GM23248 (cell line): ENCODE measurements at regions not wholly inside any gene's neighbourhood (a gene's known extent, or its start where the extent isn't known, plus 50 kb on each side); places are given as distances from the start of the nearest gene placed in this dataset.

Source experiments
- DNase-seq: peaks from one replicate; pipeline ENCODE4 v3.0.0-alpha.2; 2015
- H2AFZ ChIP-seq: fragments of 200-600 bp; sonication (generic); 2 replicates; pipeline ENCODE4 v1.6.1; 2016; ENCODE audit warnings: antibody characterized with exemption
- H3F3A ChIP-seq: fragments of 200-600 bp; sonication (generic); 2 replicates; pipeline ENCODE4 v1.6.1; 2016; ENCODE audit warnings: mild to moderate bottlenecking, antibody characterized with exemption, mixed run types; ENCODE audit not compliant: insufficient read depth
- H3K27ac ChIP-seq: fragments of 200-600 bp; sonication (generic); 2 replicates; pipeline ENCODE4 v1.5.1; 2016; ENCODE audit warnings: mild to moderate bottlenecking
- H3K27me3 ChIP-seq: fragments of 200-600 bp; sonication (generic); replicated peaks from 2 replicates; pipeline ENCODE4 v1.6.1; 2016; ENCODE audit warnings: mild to moderate bottlenecking; ENCODE audit not compliant: insufficient read depth
- H3K36me3 ChIP-seq: fragments of 200-600 bp; sonication (generic); 2 replicates; pipeline ENCODE4 v1.6.1; 2016; ENCODE audit warnings: low read depth, mild to moderate bottlenecking
- H3K4me1 ChIP-seq: fragments of 200-600 bp; sonication (generic); 2 replicates; pipeline ENCODE4 v1.6.1; 2016; ENCODE audit warnings: mild to moderate bottlenecking; ENCODE audit not compliant: insufficient read depth
- H3K4me2 ChIP-seq: fragments of 200-600 bp; sonication (generic); one replicate; pipeline ENCODE4 v1.6.1; 2016; ENCODE audit warnings: mild to moderate bottlenecking; ENCODE audit not compliant: unreplicated experiment
- H3K4me3 ChIP-seq: fragments of 200-600 bp; sonication (generic); 2 replicates; pipeline ENCODE4 v1.5.1; 2016; ENCODE audit warnings: mild to moderate bottlenecking
- H3K79me2 ChIP-seq: fragments of 200-600 bp; sonication (generic); 2 replicates; pipeline ENCODE4 v1.6.1; 2016; ENCODE audit warnings: mild to moderate bottlenecking; ENCODE audit not compliant: insufficient read depth
- H3K9ac ChIP-seq: fragments of 200-600 bp; sonication (generic); 2 replicates; pipeline ENCODE4 v1.6.1; 2016; ENCODE audit warnings: mild to moderate bottlenecking
- H3K9me2 ChIP-seq: fragments of 200-600 bp; sonication (generic); 2 replicates; pipeline ENCODE4 v1.6.1; 2016; ENCODE audit warnings: mixed run types, mild to moderate bottlenecking, moderate library complexity; ENCODE audit not compliant: insufficient read depth
- H3K9me3 ChIP-seq: fragments of 200-600 bp; sonication (generic); one replicate; pipeline ENCODE4 v1.6.1; 2017; ENCODE audit warnings: low read depth
- H4K20me1 ChIP-seq: fragments of 200-600 bp; sonication (generic); 2 replicates; pipeline ENCODE4 v1.6.0; 2016; ENCODE audit not compliant: insufficient read depth
- EZH2 ChIP-seq: fragments of 200-600 bp; sonication (generic); IDR thresholded peaks from 2 replicates; pipeline ENCODE4 v1.6.1; 2018; ENCODE audit warnings: antibody characterized with exemption, mild to moderate bottlenecking; ENCODE audit not compliant: insufficient read depth, poor library complexity, severe bottlenecking
- EZH2phosphoT487 ChIP-seq: fragments of 200-600 bp; sonication (generic); IDR thresholded peaks from 2 replicates; pipeline ENCODE4 v1.6.1; 2018; ENCODE audit warnings: antibody characterized with exemption, moderate library complexity, mild to moderate bottlenecking, low read depth; ENCODE audit not compliant: insufficient read depth
- WGBS, 2 experiments: methylation state at CpG; one replicate each; pipeline ENCODE4 v1.1.6; 2015 to 2017; ENCODE audit warnings: low lambda C conversion rate in 2 of 2, low coverage in 1 of 2; ENCODE audit errors: missing lambda C conversion rate in 2 of 2; 5-methylcytosine and 5-hydroxymethylcytosine counted together
- in situ Hi-C: fragments of 300-500 bp; cut with MboI; formaldehyde crosslinking; loops from 2 replicates; pipeline ENCODE4 v1.15.0; 2020

GRCh38 chrX:129176710-129177109, 346.6 kb downstream of the SMARCA1 start:
- Histone ChIP-seq H3K4me3 (no peak overlapping the region), H3K79me2 (no peaks in the 10 kb centered on the region), H2AFZ (no peak overlapping the region), H3K27ac (no peak overlapping the region), H3F3A (no peaks in the 10 kb centered on the region), H3K4me1 (no peaks in the 10 kb centered on the region), H3K27me3 (no peaks in the 10 kb centered on the region), H4K20me1 (no peaks in the 10 kb centered on the region), H3K36me3 (no peaks in the 10 kb centered on the region), H3K4me2 (no peak overlapping the region), H3K9ac (no peak overlapping the region), H3K9me3 (no peaks in the 10 kb centered on the region), H3K9me2 (no peaks in the 10 kb centered on the region)
- TF ChIP-seq EZH2 (no peak), EZH2phosphoT487 (no peak)
- DNase-seq = no peak
- in situ Hi-C loops = no loop called here

GRCh38 chrX:129161108-129161507, 362.2 kb downstream of the SMARCA1 start:
- TF ChIP-seq EZH2phosphoT487 (no peak), EZH2 (no peak)
- H3K79me2 ChIP-seq = no peaks in the 10 kb centered on the region
- no peak overlapping the region for H3K9ac ChIP-seq
- no peak overlapping the region for H3K4me2 ChIP-seq
- H3K9me3 ChIP-seq = no peaks in the 10 kb centered on the region
- H3K4me3 ChIP-seq = no peak overlapping the region
- H3K9me2 ChIP-seq = no peaks in the 10 kb centered on the region
- H3K27me3 ChIP-seq = no peaks in the 10 kb centered on the region
- no peaks in the 10 kb centered on the region for H3K4me1 ChIP-seq
- no peak for DNase-seq
- in situ Hi-C loops = no loop called here
- no peaks in the 10 kb centered on the region for H4K20me1 ChIP-seq
- H3F3A ChIP-seq = no peaks in the 10 kb centered on the region
- H3K36me3 ChIP-seq = no peaks in the 10 kb centered on the region
- no peak overlapping the region for H3K27ac ChIP-seq
- H2AFZ ChIP-seq = no peak overlapping the region

DNA sequence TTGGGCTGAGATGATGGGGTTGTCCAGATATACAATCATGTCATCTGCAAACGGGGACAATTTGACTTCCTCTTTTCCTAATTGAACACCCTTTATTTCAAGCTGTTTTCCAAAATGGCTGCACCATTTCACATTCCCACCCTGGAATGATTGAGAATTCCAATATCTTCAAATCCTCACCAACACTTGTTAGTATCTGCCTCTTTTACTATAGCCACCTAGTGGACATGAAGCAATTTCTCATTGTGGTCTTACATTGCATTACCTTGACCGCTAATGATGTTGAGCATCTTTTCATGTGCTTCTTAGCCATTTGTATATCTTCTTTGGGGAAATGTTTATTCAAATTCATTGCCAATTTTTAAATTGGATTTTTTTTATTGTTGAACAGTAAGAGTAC, 364.8 kb downstream of the SMARCA1 start:
- no peak overlapping the region for H3K9ac ChIP-seq
- H3K4me1 ChIP-seq = no peaks in the 10 kb centered on the region
- in situ Hi-C loops = no loop called here
- no peak overlapping the region for H3K27ac ChIP-seq
- TF ChIP-seq EZH2phosphoT487 (no peak), EZH2 (no peak)
- no peaks in the 10 kb centered on the region for H3K27me3 ChIP-seq
- H2AFZ ChIP-seq = no peak overlapping the region
- DNase-seq = no peak
- no peaks in the 10 kb centered on the region for H3F3A ChIP-seq
- no peaks in the 10 kb centered on the region for H3K36me3 ChIP-seq
- H3K9me2 ChIP-seq = no peaks in the 10 kb centered on the region
- H4K20me1 ChIP-seq = no peaks in the 10 kb centered on the region
- no peaks in the 10 kb centered on the region for H3K9me3 ChIP-seq
- 29 to 39% methylated on average over 2 of the region's 2 CpGs for WGBS, 2 experiments
- no peak overlapping the region for H3K4me3 ChIP-seq
- H3K4me2 ChIP-seq = no peak overlapping the region
- no peaks in the 10 kb centered on the region for H3K79me2 ChIP-seq

DNA sequence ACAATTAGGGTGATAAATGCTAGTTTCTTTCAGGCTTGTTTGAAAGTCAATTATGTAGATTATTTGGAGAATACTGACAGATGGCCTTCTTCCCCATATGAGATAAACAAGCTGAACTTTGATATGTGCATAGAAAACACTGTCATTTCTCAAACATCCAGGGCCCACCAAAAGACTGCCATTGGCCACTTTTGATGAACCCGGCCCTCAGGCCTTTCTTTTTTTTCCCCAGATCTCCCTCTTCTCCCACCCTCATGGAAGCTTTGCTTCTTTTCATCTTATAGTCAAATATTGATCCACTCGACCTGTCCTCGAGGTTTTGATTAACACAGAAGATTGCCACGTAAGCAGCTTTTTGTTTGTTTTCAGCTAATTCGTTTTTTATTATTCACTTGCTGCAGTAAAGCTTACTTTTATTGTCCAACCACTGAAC, 377.4 kb downstream of the SMARCA1 start:
- Histone ChIP-seq H4K20me1 (no peaks in the 10 kb centered on the region), H3K4me1 (no peaks in the 10 kb centered on the region), H3K9ac (no peak overlapping the region), H3K27ac (no peak overlapping the region), H3K9me2 (no peaks in the 10 kb centered on the region), H3K36me3 (no peaks in the 10 kb centered on the region), H3F3A (no peaks in the 10 kb centered on the region), H3K9me3 (no peaks in the 10 kb centered on the region), H3K79me2 (no peaks in the 10 kb centered on the region), H3K4me3 (no peak overlapping the region), H3K27me3 (no peaks in the 10 kb centered on the region), H2AFZ (no peak overlapping the region), H3K4me2 (no peak overlapping the region)
- DNase-seq = no peak
- TF ChIP-seq EZH2phosphoT487 (no peak), EZH2 (no peak)
- WGBS, 2 experiments = 18 to 21% methylated on average over 5 of the region's 5 CpGs
- in situ Hi-C loops = no loop called here

DNA sequence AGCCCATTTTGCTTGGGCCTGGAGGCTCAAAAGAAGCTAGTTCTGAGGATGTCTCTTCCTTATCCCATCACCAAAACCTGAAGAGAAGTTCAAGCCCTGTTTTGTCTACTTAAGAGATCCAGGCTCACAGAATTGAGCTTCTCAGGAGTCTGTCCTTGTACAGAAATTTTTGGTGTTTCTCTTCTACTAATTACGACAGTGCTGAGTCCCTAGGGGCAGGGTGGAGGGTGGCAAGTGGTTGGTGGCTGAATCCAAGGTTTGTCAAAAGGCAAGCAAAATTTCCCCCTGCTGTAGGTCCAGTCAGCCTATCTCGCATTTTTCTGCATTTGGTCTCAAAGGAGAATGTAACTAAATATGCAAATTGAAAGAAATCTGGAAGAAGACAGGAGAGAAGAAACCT, 377.9 kb downstream of the SMARCA1 start:
- Histone ChIP-seq H3F3A (no peaks in the 10 kb centered on the region), H3K36me3 (no peaks in the 10 kb centered on the region), H3K4me3 (no peak overlapping the region), H3K4me2 (no peak overlapping the region), H3K27ac (no peak overlapping the region), H3K9ac (no peak overlapping the region), H3K27me3 (no peaks in the 10 kb centered on the region), H4K20me1 (no peaks in the 10 kb centered on the region), H2AFZ (no peak overlapping the region), H3K79me2 (no peaks in the 10 kb centered on the region), H3K9me2 (no peaks in the 10 kb centered on the region), H3K4me1 (no peaks in the 10 kb centered on the region), H3K9me3 (no peaks in the 10 kb centered on the region)
- 0 to 15% methylated on average over 1 to 2 of the region's 2 CpGs for WGBS, 2 experiments
- in situ Hi-C loops = no loop called here
- TF ChIP-seq EZH2 = no peak
- no peak for TF ChIP-seq EZH2phosphoT487
- no peak for DNase-seq
